H9 (cell line): ENCODE measurements at regions not wholly inside any gene's neighbourhood (a gene's known extent, or its start where the extent isn't known, plus 50 kb on each side); places are given as distances from the start of the nearest gene placed in this dataset.

ENCODE experiments used
- DNase-seq: peaks from one replicate; pipeline ENCODE4 v3.0.0-alpha.2; 2017
- H2AFZ ChIP-seq: one replicate; pipeline ENCODE4 v1.6.1; 2013; ENCODE audit warnings: mild to moderate bottlenecking, low read length, control low read depth, moderate library complexity
- H2AK5ac ChIP-seq: 2 replicates; pipeline ENCODE4 v1.6.1; 2013; ENCODE audit warnings: low read length, control low read depth, mixed read lengths; ENCODE audit not compliant: insufficient read length
- H2BK120ac ChIP-seq: one replicate; pipeline ENCODE4 v1.6.1; 2013; ENCODE audit warnings: low read depth, mild to moderate bottlenecking, low read length, control low read depth, inconsistent platforms; ENCODE audit not compliant: poor library complexity, severe bottlenecking
- H2BK12ac ChIP-seq: 2 replicates; pipeline ENCODE4 v1.6.1; 2013; ENCODE audit warnings: low read length, control low read depth, mixed read lengths, low read depth; ENCODE audit not compliant: insufficient read length
- H2BK15ac ChIP-seq: 2 replicates; pipeline ENCODE4 v1.6.1; 2013; ENCODE audit warnings: low read depth, low read length, control low read depth
- H2BK20ac ChIP-seq: one replicate; pipeline ENCODE4 v1.6.1; 2013; ENCODE audit warnings: low read depth, mild to moderate bottlenecking, low read length, control low read depth, inconsistent platforms; ENCODE audit not compliant: poor library complexity, severe bottlenecking
- H2BK5ac ChIP-seq: 2 replicates; pipeline ENCODE4 v1.6.1; 2013; ENCODE audit warnings: low read length, control low read depth, mixed read lengths; ENCODE audit not compliant: insufficient read length
- H3K14ac ChIP-seq: 2 replicates; pipeline ENCODE4 v1.6.1; 2013; ENCODE audit warnings: low read length, control low read depth; ENCODE audit not compliant: insufficient read depth
- H3K18ac ChIP-seq: 2 replicates; pipeline ENCODE4 v1.6.1; 2013; ENCODE audit warnings: low read depth, mild to moderate bottlenecking, mixed read lengths, low read length, control low read depth; ENCODE audit not compliant: insufficient read length
- H3K23ac ChIP-seq: 2 replicates; pipeline ENCODE4 v1.6.1; 2013; ENCODE audit warnings: low read length, control low read depth, mixed read lengths, low read depth; ENCODE audit not compliant: insufficient read length
- H3K23me2 ChIP-seq: 2 replicates; pipeline ENCODE4 v1.6.1; 2013; ENCODE audit warnings: low read depth, mild to moderate bottlenecking, mixed read lengths, low read length, control low read depth; ENCODE audit not compliant: insufficient read length, poor library complexity, severe bottlenecking
- H3K27ac ChIP-seq: 2 replicates; pipeline ENCODE4 v1.5.1; 2013; ENCODE audit warnings: low read length, control low read depth, mixed read lengths, low read depth; ENCODE audit not compliant: insufficient read length
- H3K27me3 ChIP-seq: 2 replicates; pipeline ENCODE4 v1.6.1; 2013; ENCODE audit warnings: low read length, control low read depth, inconsistent platforms; ENCODE audit not compliant: insufficient read depth
- H3K4ac ChIP-seq: 2 replicates; pipeline ENCODE4 v1.6.1; 2013; ENCODE audit warnings: low read depth, mild to moderate bottlenecking, control low read depth, inconsistent platforms, low read length, moderate library complexity
- H3K4me1 ChIP-seq: 2 replicates; pipeline ENCODE4 v1.6.1; 2013; ENCODE audit warnings: low read length, control low read depth, inconsistent platforms; ENCODE audit not compliant: insufficient read depth
- H3K4me2 ChIP-seq: 2 replicates; pipeline ENCODE4 v1.6.1; 2013; ENCODE audit warnings: low read length, control low read depth, mixed read lengths; ENCODE audit not compliant: insufficient read length, insufficient read depth
- H3K56ac ChIP-seq: 2 replicates; pipeline ENCODE4 v1.6.1; 2013; ENCODE audit warnings: low read depth, mild to moderate bottlenecking, mixed read lengths, low read length, control low read depth; ENCODE audit not compliant: insufficient read length
- H3K79me1 ChIP-seq: 2 replicates; pipeline ENCODE4 v1.6.1; 2013; ENCODE audit warnings: low read depth, mild to moderate bottlenecking, moderate library complexity, low read length, control low read depth, inconsistent platforms; ENCODE audit not compliant: insufficient read depth, poor library complexity, severe bottlenecking
- H3K79me2 ChIP-seq: 2 replicates; pipeline ENCODE4 v1.6.1; 2013; ENCODE audit warnings: low read length, control low read depth, inconsistent platforms; ENCODE audit not compliant: insufficient read depth
- H3K9ac ChIP-seq: 2 replicates; pipeline ENCODE4 v1.6.1; 2013; ENCODE audit warnings: low read length, control low read depth, mixed read lengths; ENCODE audit not compliant: insufficient read length; ENCODE audit errors: extremely low read depth
- H3K9me3 ChIP-seq: one replicate; pipeline ENCODE4 v1.6.1; 2013; ENCODE audit warnings: low read depth, low read length, inconsistent platforms; ENCODE audit not compliant: control insufficient read depth
- H3T11ph ChIP-seq: one replicate; pipeline ENCODE4 v1.6.1; 2013; ENCODE audit warnings: mild to moderate bottlenecking, low read length, control low read depth, inconsistent platforms
- H4K20me1 ChIP-seq: one replicate; pipeline ENCODE4 v1.6.1; 2013; ENCODE audit not compliant: control insufficient read depth, insufficient read length, insufficient read depth
- H4K5ac ChIP-seq: 2 replicates; pipeline ENCODE4 v1.6.1; 2013; ENCODE audit warnings: low read depth, mild to moderate bottlenecking, mixed read lengths, low read length, control low read depth; ENCODE audit not compliant: insufficient read length
- H4K8ac ChIP-seq: replicated peaks from 2 replicates; pipeline ENCODE4 v1.6.1; 2013; ENCODE audit warnings: low read length, control low read depth, mixed read lengths, low read depth; ENCODE audit not compliant: insufficient read length
- H4K91ac ChIP-seq: 2 replicates; pipeline ENCODE4 v1.6.1; 2013; ENCODE audit warnings: low read depth, mild to moderate bottlenecking, moderate library complexity, mixed read lengths, low read length, control low read depth; ENCODE audit not compliant: insufficient read length
- H3K27ac Mint-ChIP-seq, 3 experiments: 2 replicates in 2 of 3; 3 replicates in 1 of 3; pipeline ENCODE4 v1.8.0; 2020 to 2021; ENCODE audit warnings: mixed read lengths in 3 of 3, mild to moderate bottlenecking in 1 of 3, moderate library complexity in 1 of 3
- H3K27me3 Mint-ChIP-seq: 2 replicates; pipeline ENCODE4 v1.8.0; 2021; ENCODE audit warnings: low read depth, mild to moderate bottlenecking, moderate library complexity, mixed read lengths
- H3K36me3 Mint-ChIP-seq, 3 experiments: 2 replicates in 2 of 3; 3 replicates in 1 of 3; pipeline ENCODE4 v1.8.0; 2020 to 2021; ENCODE audit warnings: low read depth in 3 of 3, mixed read lengths in 3 of 3; ENCODE audit not compliant: insufficient read depth in 1 of 3
- H3K4me1 Mint-ChIP-seq, 2 experiments: 2 replicates each; pipeline ENCODE4 v1.8.0; 2020; ENCODE audit warnings: mixed read lengths in 2 of 2
- H3K4me3 Mint-ChIP-seq, 2 experiments: 2 replicates in 1 of 2; 3 replicates in 1 of 2; pipeline ENCODE4 v1.8.0; 2020 to 2021; ENCODE audit warnings: mild to moderate bottlenecking in 2 of 2, mixed read lengths in 2 of 2, moderate library complexity in 1 of 2
- H3K9me3 Mint-ChIP-seq, 2 experiments: 2 replicates in 1 of 2; 3 replicates in 1 of 2; pipeline ENCODE4 v1.8.0; 2020; ENCODE audit warnings: mild to moderate bottlenecking in 2 of 2, mixed read lengths in 2 of 2, moderate library complexity in 1 of 2
- CTCF ChIP-seq: fragments of 200-600 bp; sonication (generic); conservative IDR thresholded peaks from 3 replicates; pipeline ENCODE4 v1.8.0; 2021; ENCODE audit warnings: antibody characterized with exemption, mild to moderate bottlenecking

- no peak for DNase-seq
- H3K23ac ChIP-seq = no peak overlapping the region
- H3K4me3 Mint-ChIP-seq = no peak overlapping the region
- H3T11ph ChIP-seq = no peak overlapping the region
- no peak overlapping the region for H4K91ac ChIP-seq
- no peak overlapping the region for H3K4me2 ChIP-seq
- no peaks in the 10 kb centered on the region for H3K9me3 ChIP-seq
- no peak overlapping the region for H2AK5ac ChIP-seq
- H3K4ac ChIP-seq = no peak overlapping the region
- H2AFZ ChIP-seq = no peak overlapping the region
- H3K27ac ChIP-seq = no peak overlapping the region
- H3K14ac ChIP-seq = no peak overlapping the region
- H3K4me1 ChIP-seq = no peaks in the 10 kb centered on the region
- H3K23me2 ChIP-seq = no peaks in the 10 kb centered on the region
- peaks cover 3% of the 10 kb centered on the region in 2 experiments; a peak in 3 of 5 replicates for H3K9me3 Mint-ChIP-seq
- H3K36me3 Mint-ChIP-seq = peaks cover 0 to 4% (median 0%) of the 10 kb centered on the region in 3 experiments; a peak in 2 of 7 replicates
- no peak overlapping the region for H2BK15ac ChIP-seq
- TF ChIP-seq CTCF = no peak
- H4K5ac ChIP-seq = no peak overlapping the region
- H2BK12ac ChIP-seq = no peak overlapping the region
- H4K20me1 ChIP-seq = no peaks in the 10 kb centered on the region
- H3K27me3 ChIP-seq = no peaks in the 10 kb centered on the region
- H2BK20ac ChIP-seq = no peak overlapping the region
- H2BK120ac ChIP-seq = no peak overlapping the region
- no peak overlapping the region for H3K56ac ChIP-seq
- no peaks in the 10 kb centered on the region for H3K79me2 ChIP-seq
- no peaks in the 10 kb centered on the region for H3K79me1 ChIP-seq
- peaks cover 0 to 3% of the 10 kb centered on the region in 2 experiments; a peak in 1 of 4 replicates for H3K4me1 Mint-ChIP-seq
- no peak overlapping the region for H4K8ac ChIP-seq
- no peak overlapping the region for H3K9ac ChIP-seq
- H3K27ac Mint-ChIP-seq = no peak overlapping the region
- H2BK5ac ChIP-seq = no peak overlapping the region
- no peaks in the 10 kb centered on the region for H3K27me3 Mint-ChIP-seq
- no peak overlapping the region for H3K18ac ChIP-seq
Measured at GRCh38 chr6:140929121-140929520, 1203.6 kb upstream of the GJE1 start.
